ENCODE measurements at regions not wholly inside any gene's neighbourhood (a gene's known extent, or its start where the extent isn't known, plus 50 kb on each side); places are given as distances from the start of the nearest gene placed in this dataset.

DNA sequence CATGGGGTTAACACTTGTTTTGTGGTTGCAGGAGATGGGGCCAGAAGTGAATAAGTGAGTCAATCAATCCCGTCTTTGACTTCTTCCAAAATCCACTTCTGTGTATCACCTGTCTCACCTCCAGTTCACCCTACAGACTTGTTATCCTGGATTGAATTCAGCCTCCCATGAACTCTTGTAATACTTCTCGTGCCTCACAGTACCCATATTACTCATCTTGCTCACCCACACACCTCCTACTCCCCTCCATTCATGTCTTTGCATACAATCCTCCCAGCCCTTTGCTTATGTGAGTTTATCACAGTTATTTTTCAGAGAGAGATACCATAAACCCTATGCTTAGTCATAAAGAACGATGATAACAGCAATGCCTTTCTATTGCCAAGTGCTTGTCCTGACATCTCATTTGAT, 52.9 kb upstream of the PAPPA start:
- DNase-seq = no peak

DNA sequence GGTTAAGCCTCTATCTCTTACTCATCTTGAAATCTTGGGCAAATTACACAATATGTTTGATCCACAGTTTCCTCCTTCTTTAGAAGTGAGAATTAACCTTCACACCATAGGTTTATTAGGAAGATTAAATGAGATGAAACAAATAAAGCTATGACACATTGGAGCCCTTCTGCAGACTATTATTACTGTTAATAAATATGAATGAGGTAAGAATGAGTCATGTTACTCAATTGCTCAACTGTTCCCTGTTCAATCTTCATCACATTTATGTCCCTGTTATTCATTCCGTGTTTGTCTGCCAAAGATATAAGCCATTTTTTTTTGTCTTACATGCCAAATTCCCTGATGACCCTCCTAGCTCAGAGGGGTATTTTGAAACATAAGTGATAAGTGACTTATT, 52.1 kb upstream of the PAPPA start:
- DNase-seq = no peak

DNA sequence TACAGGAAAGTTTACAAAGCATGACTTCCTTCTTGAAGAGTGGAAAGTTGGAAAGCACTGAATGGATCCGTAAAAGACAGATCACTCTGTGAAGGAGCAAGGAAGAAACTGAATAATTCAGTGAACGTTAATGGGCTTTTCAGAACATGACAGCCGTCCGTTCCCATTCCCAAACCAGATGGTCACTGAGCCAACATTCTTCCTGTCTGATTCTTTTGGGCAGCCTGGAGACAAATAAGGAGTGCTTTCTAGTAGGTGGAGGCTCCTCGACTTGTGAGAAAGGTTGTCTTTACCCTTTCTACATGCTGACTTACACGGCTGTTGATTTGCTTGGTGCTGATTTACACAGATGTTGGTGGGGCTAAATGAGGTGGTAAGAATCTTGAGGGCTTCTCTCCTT, 51.0 kb upstream of the PAPPA start:
- DNase-seq = no peak
